HG02678 (cell line): ENCODE measurements at regions not wholly inside any gene's neighbourhood (a gene's known extent, or its start where the extent isn't known, plus 50 kb on each side); places are given as distances from the start of the nearest gene placed in this dataset.
"Not testable (repeated sequence)": the region's sequence is repeated elsewhere in the genome, so short reads cannot be mapped to it uniquely, and the experiment has no call there.

Experiments
- ATAC-seq: cut with Tn5 transposase; IDR thresholded peaks from one replicate; pipeline ENCODE4 v1.9.1; 2021; ENCODE audit warnings: mild to moderate bottlenecking, moderate library complexity; ENCODE audit not compliant: unreplicated experiment

- peak; percentile 94 for ATAC-seq
Measured at GRCh38 chr2:174697255-174697654, 67.0 kb downstream of the CHRNA1 start.

DNA sequence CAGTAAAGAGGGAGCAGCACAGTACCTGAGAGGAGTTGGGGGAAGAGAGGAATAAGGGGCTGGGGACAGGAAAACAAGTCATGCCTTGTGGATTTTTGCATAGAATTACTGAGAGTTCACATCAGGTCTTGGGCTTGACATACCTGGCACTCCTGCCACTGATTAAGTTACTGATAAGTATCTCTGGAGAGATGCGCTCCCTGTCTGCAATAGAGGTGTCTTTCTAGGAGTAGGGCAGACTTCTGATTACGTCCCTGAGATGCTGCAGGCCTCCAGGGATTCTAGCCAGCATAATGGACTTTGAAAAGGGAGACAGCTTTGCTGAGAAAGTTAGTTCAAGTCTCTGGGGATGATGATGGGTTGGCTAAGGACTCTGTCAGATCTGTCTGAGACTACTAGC lies 69.4 kb downstream of the CHRNA1 start:
- ATAC-seq = no peak

DNA sequence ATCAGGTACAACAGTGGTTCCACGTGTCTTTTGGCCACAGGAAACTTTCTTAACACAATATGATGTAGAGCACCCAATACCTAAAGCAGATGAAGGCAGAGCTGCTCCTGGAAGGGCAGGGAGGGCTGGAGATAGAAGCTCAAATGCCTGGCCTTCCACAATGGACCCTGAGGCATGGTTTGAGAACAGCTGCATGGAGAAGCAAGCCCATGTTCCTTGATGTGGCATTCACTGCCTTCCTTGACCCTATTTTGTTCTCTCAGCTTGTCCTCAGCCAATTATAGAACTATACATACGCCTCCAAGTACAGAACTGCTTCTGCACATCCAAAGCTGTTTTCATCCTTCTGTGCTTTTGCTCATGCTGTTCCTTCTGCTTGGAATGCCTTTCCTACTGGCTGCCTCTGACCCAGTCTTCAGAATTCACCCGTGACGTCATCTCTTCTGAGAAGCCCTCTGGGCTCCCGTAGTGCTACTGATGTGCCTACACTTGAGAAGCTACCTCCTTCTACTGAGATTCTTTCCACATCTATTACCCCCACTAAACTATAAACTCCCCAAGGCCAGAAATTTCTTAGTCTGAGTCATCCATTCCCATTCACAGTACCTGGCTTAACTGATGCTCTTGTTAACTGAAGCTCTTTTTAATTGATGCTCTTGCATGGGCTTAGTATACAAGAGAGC lies 69.9 kb downstream of the CHRNA1 start:
- no peak for ATAC-seq

DNA sequence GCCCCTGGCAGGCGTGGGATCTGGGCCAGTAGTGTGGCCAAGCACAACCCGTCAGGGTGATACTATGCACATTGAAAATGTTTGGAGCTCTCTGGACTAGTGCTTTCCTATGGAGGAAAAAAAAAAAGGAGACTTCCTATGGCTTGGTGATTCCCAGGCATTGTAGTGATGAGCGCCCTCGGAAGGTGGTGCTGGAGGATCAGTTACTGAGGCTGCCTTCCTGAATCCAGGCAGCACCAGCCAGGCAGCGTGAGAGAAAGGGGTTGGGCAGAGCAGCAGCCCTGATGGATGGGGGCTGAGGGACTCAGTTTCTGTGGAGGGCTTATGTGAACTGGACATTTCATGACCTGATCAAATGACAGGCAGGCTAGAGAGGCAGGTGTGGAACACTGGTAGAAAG lies 70.9 kb downstream of the CHRNA1 start:
- no peak for ATAC-seq

GRCh38 chr2:174692256-174692919 lies 71.9 kb downstream of the CHRNA1 start:
- no peak for ATAC-seq

- no peak for ATAC-seq
Measured at GRCh38 chr2:174691201-174691779, 73.0 kb downstream of the CHRNA1 start.

GRCh38 chr2:174690026-174690425 lies 74.2 kb downstream of the CHRNA1 start:
- ATAC-seq = no peak

- ATAC-seq = peak; percentile 39
Measured at GRCh38 chr2:174688079-174688478, 76.2 kb downstream of the CHRNA1 start.

DNA sequence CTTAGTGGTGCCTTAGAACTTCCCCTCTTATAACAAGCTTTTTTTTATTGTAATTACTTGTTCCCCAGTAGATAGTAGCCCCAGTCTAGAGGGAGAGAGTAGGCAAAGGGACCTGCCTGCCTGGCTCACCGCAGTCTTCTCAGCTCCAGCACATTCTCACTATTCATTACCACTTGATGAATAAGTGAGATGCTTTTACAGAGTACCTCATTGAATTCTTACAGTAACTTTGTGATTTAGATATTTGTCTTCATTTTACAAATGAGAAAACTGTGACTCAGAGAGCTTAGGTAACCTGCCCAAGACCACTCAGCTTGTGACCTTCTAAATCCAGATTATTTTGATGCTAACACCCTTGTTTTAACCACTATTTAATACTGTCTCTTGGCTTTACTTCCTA lies 77.8 kb downstream of the CHRNA1 start:
- no peak for ATAC-seq

DNA sequence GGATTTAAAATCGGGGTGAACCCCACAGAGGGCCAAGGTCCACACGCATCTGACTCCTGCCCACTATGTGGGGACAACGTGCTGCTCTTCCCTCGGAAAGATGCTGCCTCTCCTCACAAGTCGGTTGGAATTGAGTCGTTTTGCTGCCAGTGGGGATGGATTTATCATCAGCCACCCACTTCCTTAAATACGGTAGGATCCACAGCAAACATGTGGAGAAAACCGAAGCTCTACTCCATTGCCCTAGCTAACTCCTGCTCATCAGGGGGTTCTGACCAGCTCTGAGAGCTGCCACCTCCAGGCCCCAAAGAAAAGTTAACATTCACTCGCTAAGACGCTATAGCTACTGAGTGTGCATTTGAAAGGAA lies 80.9 kb downstream of the CHRNA1 start:
- peak; percentile 37 for ATAC-seq

GRCh38 chr2:174682578-174683391 lies 81.5 kb downstream of the CHRNA1 start:
- ATAC-seq = peak; percentile 62

DNA sequence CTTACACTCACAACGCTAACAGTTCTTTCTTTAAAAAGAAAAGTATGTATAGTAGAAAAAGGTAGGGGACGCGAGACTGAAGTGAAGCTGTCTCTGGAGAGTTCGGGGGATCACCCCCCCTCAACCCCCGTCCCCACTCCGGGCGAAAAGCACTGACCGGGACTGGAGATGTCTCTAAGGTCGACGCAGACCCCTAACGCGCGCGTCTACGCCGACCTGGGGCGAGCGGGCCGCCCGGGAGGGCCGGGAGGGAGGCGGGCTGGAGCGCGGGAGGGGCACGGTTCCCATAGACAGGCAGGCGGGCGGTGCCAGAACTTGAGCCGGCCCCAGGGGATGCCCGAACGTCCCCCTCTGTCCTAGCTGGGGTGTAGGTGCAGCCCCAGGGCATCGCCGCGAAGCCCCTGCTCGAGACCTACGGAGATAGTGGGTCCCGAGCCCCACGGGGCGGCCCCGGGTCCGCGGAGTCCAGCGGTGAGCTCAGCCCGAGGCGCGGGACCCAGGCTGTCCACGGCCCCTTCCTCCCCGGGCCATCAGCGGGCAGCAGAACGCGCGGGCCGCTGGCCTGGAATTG lies 82.2 kb downstream of the CHRNA1 start:
- ATAC-seq = peak; percentile 51

DNA sequence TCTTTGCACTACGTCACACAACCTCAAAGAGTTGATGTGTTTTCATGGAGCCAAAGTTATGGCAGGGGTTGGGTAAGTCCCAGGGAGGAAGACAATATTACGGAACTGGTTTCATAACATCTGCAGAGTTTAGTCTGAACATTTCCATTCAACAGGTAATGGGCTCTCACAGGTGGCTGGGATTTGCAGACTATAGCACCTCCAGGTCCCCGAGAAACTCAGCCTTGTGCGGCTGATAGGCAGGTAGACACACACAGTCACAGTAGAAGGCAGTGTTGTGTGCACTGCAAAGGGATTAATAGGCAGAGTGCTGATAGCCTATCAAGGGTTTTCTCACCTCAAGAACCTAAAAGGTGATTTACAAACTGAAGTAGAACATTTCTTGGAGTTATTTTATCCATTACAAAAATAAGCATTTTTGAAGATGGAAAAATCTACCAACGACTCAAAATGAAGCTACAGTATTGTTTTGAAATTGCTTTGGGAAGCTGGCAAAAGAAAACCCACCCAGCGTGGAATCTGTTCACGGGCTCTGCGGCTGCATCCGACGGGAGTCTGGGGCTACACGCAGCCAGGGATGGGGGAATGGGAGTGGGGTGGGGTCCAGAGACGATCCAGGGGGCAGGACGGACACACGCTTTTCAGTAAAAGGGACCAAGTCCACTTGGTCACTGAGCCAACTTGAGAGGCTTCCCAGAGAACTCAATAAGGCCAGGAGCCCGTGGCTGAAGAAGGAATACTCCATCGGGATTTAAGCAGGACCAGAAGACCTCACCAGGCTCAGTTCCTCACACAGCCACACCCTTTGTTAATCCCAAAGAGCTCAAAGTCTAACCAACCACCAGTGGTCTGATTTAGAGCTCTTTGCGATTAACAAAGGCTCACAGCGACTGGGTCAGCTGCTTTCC lies 82.9 kb downstream of the CHRNA1 start:
- ATAC-seq = no peak

- ATAC-seq = no peak
Measured at GRCh38 chr2:174680221-174680620, 82.6 kb upstream of the WIPF1 start.

- ATAC-seq = no peak
Measured at GRCh38 chr2:174678395-174678794, 80.8 kb upstream of the WIPF1 start.

GRCh38 chr2:174675615-174676014 lies 78.0 kb upstream of the WIPF1 start:
- ATAC-seq = no peak

- no peak for ATAC-seq
Measured at GRCh38 chr2:174673876-174674275, 76.3 kb upstream of the WIPF1 start.

DNA sequence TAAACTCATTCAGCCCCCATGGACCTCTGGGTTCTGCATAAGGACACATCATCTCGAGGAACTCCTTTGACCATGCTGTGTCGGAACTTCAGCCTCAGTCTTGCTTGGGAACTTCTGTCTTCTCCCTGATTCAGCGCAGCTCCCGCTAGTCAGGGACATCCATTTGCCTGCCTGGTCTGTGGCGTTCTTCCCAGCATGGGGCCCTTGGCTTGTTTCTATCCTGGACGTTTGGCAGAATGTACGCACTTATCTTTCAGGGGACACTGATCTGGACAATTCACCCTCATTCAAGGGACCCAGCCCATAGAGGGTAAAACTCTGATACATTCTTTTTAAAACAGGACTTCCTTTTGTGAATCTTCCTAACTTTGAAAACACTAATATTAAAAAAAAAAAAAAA lies 75.8 kb upstream of the WIPF1 start:
- no peak for ATAC-seq

DNA sequence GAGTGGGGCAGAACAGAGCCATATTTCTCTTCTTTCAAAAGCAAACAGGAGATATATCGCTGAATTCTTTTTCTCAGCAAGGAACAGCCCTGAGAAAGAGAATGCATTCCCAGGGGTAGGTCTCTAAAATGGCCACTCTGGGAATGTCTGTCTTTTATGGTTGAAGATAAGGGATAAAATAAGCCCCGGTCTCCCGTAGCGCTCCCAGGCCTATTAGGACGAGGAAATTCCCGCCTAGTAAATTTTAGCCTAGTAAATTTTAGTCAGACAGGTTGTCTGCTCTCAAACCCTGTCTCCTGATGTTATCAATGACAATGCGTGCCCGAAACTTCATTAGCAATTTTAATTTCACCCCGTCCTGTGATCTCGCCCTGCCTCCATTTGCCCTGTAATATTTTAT lies 73.9 kb upstream of the WIPF1 start:
- not testable (repeated sequence) for ATAC-seq

DNA sequence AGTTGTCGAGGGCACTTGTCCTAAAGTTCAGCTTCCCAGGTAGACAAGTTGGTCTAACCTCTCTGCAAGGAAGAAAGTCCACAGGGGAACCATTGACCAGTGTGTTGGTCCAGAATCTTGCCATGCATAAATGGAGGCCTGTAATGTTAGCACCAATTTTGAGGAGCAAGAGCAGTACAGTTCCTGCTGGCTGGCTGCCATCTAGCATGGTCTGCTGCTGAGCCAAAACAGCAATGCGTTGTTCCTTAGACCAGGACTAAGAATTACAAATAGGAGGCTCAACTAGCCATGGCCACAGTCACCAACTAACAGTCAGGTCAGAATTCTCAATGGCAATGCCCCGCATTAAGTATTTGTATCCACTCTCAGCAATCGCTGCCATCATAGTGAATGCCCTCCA lies 72.8 kb upstream of the WIPF1 start:
- no peak for ATAC-seq
